SK-N-DZ (cell line): ENCODE measurements at regions not wholly inside any gene's neighbourhood (a gene's known extent, or its start where the extent isn't known, plus 50 kb on each side); places are given as distances from the start of the nearest gene placed in this dataset.
A peak's percentile ranks its signal among the peaks of the same experiment; 100 is the strongest.

Experiments used
- DNase-seq: peaks from one replicate; pipeline ENCODE4 v3.0.0-alpha.2; 2015; ENCODE audit warnings: low spot score

DNA sequence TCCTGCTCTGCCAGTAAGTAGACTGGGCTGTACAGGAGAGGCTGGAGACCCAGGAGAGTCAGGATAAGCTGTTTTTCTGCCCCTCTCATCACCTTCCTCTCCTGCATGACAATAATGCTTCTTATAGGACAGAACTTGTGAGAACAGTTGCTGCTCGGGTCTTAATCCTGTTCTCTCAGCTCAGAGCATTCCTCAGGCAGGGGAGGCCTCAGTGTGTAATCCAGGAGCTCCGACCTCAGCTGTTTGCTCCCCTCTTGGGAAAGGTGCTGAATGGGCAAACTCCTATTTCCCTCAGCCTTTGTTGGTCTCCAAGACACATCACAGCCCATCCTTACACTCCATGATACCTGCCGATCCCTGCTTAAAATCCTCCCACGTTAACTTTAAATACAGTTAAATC, 134.9 kb upstream of the LRFN2 start:
- no peak for DNase-seq

DNA sequence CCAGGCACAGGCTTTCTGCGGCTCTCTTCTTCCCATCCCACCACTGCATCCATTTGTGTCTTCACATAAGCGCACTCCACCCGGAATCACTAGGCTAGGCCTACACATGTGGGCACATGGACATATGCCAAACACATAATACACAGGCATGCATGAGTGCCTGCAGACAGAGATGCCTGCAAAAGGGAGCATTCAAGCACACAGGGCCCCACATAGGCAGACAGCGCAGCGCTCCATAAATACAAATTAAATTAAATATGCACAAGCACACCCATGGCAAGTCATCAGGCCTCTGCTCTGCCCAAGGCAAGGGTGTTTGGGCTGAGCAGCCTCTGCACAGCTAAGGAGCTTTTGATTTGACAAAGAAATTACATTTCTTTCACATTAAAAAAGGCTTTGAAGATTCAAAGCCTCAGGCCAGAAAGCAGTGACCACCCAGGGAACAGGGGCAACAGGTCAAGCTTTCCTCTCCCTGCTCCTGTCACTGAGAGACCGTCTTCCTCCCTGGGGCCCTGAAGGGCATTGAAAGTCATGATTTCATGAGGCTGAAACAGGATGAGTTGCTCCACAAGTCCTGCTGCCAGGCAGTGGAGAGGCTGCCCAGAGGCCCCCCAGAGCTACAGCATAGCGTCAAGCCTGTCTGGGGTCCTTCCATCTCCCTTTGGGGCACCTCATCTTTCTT, 134.2 kb upstream of the LRFN2 start:
- DNase-seq, result peak; percentile 59

DNA sequence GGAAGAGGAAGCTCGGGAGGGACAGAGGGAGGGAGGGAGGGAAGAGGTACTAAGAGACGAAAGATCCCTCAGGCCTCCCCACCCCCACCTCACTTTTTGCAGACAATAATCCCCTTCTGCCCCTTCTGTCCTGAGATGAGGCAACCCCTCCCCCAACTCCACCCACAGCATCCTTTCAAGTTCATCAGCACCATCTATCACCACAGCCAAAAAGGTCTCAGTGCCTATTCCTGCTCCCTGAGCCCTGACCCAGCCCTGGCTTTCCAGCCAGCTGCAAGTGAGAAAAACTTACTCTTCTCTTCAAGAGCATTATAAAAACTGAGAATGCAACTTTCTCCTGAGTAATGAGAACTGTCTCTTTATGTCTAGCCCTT, 133.2 kb upstream of the LRFN2 start:
- peak; percentile 30 for DNase-seq

DNA sequence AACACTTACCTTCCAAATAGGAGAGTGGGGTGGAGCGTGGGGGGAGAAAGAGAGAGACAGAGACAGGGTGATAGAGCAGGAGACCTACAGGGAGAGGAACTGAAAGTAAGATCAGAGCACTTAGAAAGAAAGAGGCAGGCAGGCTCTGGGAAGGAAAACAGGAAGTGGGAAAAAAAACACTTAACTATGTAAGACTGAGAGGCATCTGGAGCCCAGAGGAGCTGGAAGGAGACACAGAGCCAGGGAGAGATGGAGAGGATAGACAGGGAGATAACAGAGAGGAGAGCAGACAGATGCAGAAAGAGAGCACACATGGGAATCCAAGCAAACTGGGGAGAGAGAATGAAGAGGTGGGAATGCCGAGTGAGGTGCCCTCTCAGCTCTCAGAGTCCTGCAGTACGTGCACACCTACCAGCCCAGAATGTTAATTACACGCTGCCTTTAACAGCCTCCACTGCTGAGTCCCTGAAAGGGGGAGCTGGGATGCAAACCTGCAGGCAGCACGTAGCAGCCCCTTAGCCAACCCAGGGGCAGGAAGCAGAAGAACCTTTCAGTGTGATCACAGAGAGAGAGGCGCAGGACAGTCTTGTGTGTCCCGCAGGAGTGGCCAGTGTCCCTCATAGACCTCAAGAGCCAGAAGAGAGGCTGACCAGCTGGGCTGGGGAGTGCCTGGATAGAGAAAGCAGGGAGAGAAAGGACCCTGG, 132.7 kb upstream of the LRFN2 start:
- peak; percentile 88 for DNase-seq

DNA sequence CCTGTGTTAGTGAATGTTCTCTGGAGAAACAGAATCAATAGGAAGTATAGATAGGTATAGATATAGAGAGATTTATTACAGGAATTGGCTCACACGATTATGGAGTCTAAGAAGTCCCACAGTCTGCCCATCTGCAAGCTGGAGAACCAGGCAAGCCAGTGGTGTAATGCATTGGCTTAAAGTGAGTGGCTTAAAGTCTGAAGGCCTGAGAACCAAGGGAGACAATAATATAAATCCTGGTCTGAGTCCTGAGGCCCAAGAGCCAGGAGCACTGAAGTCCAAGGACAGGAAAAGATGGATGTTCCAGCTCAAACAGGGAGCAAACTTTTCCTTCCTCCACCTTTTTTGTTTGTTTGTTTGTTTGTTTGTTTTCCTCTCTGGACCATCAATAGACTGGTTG, 131.2 kb upstream of the LRFN2 start:
- DNase-seq, result no peak

DNA sequence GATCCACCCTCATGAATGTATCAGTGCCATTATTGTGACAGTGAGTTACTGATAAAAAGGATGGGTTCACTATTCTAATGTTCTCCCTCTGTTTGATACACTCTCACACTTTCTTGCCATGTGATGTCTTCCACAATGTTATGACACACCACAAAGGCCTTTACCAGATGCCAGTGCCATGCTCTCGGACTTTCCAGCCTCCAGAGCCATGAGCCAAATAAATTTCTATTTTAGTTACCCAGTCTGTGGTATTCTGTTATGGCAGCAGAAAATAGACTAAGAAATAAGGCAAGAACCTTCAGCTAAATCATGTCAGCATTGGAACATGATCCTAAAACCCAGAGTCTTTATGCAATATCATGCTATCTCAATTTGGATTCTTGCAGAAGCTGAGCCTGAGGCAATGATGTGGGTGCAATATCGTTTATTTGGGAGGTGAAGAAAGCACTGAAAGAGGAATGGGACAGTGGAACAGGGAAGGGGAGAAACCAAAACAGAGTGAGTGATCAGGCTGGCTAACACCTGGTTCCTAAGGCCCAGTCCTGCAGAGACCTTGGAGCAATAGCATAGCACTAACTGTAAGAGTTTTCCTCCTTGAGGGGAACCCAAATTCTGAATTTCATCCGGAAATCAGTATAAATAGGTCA, 130.4 kb upstream of the LRFN2 start:
- DNase-seq, result no peak

DNA sequence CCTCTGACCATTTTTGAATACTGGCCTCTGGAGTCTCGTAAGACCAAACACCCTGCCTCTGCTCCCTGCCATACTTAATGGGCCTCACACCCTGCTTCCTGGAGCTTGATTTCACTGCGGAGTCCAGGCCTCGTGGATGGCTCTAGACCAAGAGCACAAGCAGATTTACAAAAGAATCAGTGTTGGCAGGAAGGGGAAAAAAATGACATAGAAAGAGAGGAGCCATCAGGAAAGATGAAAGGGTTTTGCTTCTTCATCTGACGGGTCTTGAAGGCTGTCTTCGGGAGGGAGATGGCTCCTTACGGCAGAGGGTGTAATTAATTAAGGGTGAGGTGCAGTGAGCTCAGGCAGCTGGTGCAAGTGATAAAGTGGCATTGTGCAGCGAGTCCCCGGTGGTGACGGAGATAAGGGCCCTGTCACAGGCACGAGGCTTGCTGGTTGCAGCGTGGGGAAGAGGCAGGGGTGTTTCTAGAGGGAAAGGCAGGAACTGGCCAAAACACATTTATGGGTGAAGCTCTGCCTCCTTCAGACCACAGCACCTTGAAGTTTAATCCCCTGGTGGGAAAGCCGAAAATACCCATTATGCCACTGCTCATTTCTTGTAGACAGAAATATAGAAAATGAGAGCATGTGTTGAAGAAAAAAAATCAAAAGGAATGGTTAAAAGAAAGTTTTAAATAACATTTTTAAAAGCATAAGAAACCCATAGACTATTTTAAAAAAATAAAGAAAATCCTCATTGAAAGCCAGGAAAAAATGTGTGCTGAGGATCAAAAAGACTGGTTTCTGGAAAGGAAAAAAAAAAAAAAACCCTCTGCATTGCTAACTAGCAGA, 128.6 kb upstream of the LRFN2 start:
- DNase-seq, result peak; percentile 60

DNA sequence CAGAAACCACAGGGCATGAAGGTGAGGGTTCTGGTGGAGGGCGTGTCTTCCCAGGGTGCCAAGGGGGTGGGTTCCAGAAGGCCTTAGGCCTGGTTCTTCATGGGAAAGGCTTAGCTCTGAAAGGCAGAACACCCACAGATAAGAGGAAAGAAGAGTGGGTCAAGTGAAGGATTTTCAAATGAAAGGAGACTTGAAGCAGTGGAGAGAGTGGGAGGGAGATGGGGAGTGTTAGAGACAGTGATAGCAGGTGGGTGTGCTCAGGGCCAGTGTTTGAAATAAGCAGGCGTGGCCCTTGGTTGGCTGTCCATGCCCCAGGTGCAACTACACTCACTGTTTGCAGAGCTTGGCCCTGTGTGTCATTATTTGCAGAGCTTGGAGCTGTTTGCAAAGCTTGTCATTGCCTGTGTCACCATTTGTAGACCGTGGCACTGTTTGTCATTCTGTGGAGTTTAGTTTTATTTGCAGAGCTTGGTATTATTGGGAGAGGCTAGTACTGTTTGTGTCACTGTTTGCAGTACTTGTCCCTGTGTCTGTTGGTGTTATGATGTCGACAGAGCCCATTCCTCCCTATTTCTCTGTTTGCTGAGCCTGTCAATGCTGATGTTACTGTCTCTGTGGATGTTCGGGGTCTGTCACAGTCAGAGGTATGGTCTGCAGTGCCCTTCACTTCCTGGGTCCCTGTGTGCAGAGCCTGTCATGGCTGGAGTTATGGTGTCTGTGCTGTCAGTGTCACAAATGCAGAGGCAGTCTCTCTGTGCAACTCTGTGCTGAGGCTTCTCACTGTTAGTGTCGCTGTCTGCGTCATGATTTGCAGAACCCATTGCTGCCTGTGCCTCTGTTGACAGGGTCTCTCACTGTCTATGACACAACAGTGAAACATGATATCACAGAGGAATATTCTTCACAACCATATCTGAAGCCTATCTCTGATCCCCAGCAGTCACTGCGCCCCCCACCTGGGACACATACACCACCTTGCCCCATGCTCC, 127.7 kb upstream of the LRFN2 start:
- DNase-seq, result peak; percentile 40

DNA sequence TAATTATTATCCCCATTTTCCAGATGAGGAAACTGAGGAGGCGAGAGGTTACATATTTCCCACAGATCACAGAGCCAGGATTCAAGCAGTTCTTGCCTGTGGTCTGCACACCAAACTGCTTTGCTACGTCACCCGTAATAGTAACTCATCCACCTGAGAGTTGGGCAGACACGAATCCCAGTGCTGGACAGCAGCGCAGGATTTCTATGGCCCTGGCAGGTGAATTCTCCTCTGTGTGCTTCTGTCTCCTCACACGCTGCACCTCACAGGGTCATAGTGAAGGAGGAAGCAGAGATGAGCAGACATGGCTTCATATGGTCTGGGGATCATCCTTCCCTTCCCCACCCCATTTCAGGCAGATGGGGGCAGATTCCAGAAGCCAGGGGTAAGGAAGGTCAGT, 127.0 kb upstream of the LRFN2 start:
- DNase-seq, result no peak

DNA sequence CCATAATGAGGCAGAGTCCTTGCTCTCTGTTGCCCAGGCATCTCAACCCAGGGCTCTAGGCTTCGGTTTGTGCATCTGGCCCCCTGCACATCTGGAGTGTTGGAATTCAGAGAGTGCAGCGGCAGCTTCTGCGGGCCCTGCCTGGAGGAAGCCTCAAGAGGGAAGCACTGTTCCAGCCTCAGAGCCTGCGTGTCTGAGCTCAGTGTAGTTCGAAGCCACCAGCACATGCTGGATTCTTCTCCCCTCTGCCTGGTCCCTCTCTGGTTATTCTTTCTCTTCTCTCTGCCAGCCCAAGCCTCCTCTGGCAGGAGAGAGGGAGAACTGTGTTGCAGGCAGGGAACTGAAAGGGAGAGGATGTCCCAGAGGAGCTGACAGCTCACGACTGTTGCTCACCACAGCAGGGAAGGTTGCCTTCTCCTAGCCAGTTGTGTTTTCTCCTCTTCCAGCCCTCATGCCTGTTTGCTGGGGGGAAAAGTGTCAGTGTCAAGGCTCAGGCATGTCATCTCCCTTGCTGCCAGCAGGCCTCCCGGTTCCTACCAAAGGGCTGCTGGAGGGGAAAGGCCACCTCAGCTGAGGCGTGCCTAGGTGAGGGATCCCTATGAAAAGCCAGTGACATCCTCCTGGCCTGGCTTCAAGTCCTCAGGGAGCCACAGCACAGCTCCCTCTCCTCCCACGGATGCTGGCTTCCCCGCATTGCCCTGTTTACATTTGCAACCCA, 126.0 kb upstream of the LRFN2 start:
- DNase-seq, result peak; percentile 31

DNA sequence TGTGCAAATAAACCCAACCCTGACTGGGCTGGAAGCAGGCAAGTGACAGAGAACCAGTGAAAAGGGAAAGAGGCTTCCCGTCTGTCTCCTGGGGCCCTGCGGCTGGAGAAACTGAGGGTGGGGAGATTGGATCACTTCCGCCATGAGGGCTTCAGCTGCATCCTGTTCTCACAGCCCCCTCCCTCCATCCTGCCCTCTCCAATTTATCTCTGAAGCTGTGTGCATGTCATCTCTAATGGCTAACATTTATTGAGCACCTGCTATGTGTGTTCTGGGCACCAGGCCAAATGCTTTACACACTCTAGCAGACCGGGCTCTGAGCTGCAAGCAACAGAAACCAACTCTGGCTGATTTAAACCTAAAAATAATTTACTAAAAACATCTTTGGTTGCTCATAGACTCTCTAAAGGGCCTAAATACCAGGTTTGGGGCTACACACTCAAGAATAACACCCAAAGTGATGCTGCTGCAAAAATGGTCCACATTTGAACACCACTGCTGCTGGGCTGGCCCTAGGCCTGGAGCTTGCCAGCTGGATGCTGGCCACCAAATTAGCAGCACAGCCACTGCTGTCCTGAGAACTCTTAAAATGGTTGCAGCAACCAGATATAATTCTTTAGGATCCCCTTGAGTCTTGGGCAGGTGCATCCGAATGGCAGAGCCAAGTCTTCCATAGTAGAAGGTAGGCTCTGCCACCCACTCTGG, 123.6 kb upstream of the LRFN2 start:
- DNase-seq, result peak; percentile 29

DNA sequence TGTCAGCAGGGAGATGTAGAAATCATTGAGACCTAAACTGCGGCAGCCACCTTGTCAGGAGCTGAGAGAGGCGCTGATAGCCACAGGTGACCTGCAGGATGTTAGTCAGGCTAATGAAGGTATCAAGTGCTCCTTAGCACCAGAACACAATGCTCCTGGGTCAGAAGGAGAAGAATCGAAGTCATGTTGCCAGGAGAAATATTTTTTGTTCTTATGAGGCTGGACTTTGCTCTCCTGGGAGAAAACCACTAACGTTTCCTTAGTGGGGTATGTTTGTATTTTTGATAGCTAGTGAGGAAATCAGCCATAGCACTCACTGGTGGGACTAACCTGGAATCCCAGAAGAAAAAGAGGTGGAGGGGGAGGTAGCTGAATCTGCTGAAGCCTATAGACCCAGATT, 120.9 kb upstream of the LRFN2 start:
- DNase-seq, result no peak

DNA sequence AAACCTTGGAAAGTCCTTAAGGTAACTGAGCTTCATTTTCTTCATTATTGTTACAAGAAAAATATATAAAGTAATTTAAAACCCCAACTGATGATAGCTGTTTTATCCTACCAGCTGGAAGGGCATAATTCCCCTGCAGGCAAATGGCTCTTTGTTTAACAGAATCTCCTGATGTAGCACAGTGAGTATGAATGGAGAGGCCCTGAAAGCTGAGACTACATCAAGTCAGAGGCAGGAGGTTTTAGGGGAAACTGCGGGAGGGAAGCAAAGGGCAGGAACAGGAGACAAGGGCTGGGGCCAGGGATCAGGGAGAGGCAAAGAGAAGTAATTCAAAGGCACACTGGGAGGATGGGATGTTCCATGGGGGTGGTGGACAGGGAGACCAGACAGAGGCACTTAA, 119.0 kb upstream of the LRFN2 start:
- no peak for DNase-seq

DNA sequence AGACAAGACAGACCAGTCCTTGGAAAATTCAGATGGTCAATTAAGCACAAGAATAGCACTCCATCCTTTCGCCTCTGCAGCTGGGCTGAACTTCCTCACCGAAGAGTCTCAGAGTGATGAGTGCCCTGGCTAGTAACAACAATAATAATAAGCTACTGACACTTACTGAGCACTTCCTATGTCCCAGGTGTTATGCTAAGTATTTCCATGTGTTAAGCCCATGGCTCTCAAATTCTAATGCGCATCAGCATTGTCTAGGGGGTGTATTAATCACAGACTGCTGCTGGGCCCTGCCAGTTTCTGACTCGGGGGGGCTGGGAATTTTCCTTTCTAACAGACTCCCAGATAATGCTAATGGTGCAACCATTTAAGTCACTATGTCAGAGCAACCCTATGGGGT, 118.2 kb upstream of the LRFN2 start:
- DNase-seq, result no peak

DNA sequence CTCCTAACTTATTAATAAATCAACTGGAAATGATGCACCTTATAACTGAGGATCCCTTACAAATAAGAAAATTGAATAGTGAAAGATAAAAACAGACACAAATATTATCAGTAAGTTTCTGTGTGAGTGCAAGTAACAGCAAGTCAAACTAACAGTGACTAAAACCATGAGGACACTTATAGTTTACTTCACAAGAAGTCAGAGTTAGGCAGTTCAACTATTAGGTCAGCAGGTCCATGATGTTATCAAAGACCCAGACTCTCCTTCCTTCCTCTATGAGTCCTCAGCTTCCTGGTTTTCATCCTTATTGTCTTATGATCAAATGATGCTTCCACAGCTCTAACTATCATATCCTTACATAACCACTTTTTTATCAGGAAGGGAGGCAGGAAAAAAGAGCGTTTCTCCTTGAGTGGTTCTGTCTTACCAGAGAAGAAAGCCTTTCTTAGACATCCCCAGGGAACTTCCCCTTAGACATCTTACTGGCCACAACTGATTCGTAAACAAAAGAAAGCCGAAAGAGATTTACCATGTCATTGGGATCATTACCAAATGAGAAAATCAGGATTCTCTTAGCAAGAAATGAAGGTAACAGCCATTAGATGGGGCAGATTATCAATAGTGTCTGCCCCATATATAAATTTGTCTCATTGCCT, 114.3 kb upstream of the LRFN2 start:
- no peak for DNase-seq

DNA sequence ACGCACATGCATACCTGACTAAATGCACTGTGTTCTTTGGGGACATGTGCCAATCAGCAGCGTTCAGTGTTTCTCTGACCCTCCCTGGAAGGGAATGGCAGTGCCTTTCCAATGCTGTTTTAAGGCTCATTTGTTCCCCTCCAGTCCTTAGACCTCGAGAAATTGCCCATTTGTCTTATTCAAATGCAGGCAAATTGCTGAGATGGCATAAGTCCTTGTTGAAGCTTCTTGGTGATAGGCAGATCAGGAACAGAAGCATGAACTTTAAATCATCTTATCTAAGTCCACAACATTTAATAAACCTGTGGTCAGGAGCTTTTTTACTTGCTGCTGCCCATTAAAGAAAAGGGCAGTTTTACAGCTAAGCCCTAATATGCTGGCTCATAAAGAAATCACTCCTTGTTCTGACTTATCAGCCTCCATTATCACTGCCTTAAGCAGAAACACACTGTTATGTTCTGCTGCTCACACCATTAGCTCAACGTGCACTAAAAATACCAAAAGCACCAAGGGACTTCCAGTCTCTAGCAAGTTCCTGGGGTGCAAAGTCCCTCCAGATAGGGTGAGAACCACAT, 112.9 kb upstream of the LRFN2 start:
- no peak for DNase-seq

DNA sequence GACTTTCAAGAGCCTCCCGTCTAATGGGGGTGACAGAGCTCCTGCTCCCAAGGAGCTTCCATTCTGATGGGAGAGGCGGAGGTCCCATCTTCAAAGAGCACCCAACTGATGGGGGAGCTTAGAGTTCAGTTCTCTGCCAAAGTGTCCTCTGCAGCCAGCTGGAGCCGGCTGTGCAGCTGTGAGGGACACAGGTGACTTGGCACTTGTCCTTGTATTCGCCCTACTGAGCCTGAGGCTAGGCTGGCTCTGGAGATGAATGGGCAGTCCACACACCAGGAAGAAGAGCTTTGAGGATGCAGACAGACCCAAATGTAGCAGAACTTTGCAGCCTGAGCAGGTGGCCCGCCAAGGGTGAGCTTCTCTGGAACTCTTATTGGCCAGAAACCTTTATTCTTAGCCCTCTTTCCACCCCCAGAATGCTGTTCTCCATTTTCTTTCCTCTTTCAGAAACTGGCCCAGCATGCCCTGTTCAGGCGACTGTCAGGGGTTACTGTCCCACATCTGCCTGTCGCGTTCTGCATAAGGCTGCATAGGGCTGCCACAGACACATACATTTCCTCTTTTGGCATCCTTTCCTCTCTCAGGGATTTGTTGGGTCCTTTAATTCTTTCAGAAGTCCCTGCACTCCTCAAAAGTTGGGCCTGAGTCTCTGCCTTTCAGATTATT, 108.7 kb upstream of the LRFN2 start:
- DNase-seq, result no peak

DNA sequence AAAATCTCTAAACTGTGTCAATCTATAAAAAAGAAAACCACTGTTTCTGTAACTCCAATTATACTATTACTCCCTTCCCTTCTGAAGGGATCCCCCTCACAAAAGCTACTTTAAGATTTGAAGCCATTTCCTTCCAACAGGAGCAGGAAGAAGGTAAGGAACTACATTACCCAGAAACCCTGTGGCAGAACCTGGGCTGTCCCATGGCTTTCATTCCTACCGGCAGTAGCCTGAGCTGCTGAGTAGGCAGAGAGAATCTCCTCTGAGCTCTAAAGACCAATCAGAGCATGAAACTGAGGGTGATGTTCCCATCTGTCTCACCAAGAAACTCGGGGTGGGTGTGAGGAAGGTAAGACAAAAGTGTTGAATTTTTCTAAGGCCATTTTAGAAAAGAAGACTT, 108.0 kb upstream of the LRFN2 start:
- DNase-seq, result peak; percentile 52
